ENCODE measurements at regions not wholly inside any gene's neighbourhood (a gene's known extent, or its start where the extent isn't known, plus 50 kb on each side); places are given as distances from the start of the nearest gene placed in this dataset.

GRCh38 chr18:42339372-42339771, 384.3 kb downstream of the PIK3C3 start:
- no peak for TF ChIP-seq CTCF (IDR thresholded peaks at IDR 0.05; ENCODE audit: insufficient read depth, low read length)
- no peak for DNase-seq (ENCODE audit: low read depth)
- no peak overlapping the region for H3K4me3 ChIP-seq (ENCODE audit: low read depth, low read length)

- TF ChIP-seq CTCF (IDR thresholded peaks at IDR 0.05; ENCODE audit: insufficient read depth, low read length): no peak
- DNase-seq (ENCODE audit: low read depth): no peak
- no peak overlapping the region for H3K4me3 ChIP-seq (ENCODE audit: low read depth, low read length)
These were observed 385.5 kb downstream of the PIK3C3 start for GRCh38 chr18:42340423-42341009.

GRCh38 chr18:42341423-42341822, 386.4 kb downstream of the PIK3C3 start:
- TF ChIP-seq CTCF (IDR thresholded peaks at IDR 0.05; ENCODE audit: insufficient read depth, low read length): no peak
- no peak for DNase-seq (ENCODE audit: low read depth)
- no peak overlapping the region for H3K4me3 ChIP-seq (ENCODE audit: low read depth, low read length)

GRCh38 chr18:42348722-42349121, 393.7 kb downstream of the PIK3C3 start:
- no peak for TF ChIP-seq CTCF (IDR thresholded peaks at IDR 0.05; ENCODE audit: insufficient read depth, low read length)
- H3K4me3 ChIP-seq (ENCODE audit: low read depth, low read length): no peak overlapping the region

GRCh38 chr18:42351455-42351854, 396.4 kb downstream of the PIK3C3 start:
- DNase-seq (ENCODE audit: low read depth): no peak
- TF ChIP-seq CTCF (IDR thresholded peaks at IDR 0.05; ENCODE audit: insufficient read depth, low read length): no peak
- H3K4me3 ChIP-seq (ENCODE audit: low read depth, low read length): no peak overlapping the region

More at GRCh38 chr18:42348722-42349121, 393.7 kb downstream of the PIK3C3 start:
- DNase-seq (ENCODE audit: low read depth): no peak

- DNase-seq (ENCODE audit: low read depth): no peak
- H3K4me3 ChIP-seq (ENCODE audit: low read depth, low read length): no peak overlapping the region
- no peak for TF ChIP-seq CTCF (IDR thresholded peaks at IDR 0.05; ENCODE audit: insufficient read depth, low read length)
These were observed 405.7 kb downstream of the PIK3C3 start for GRCh38 chr18:42360716-42361115.

All from fibroblast of the aortic adventitia (primary cell).